Heart right ventricle (tissue), 16 donors: ENCODE measurements at regions not wholly inside any gene's neighbourhood (a gene's known extent, or its start where the extent isn't known, plus 50 kb on each side); places are given as distances from the start of the nearest gene placed in this dataset.

Experiments used
- ATAC-seq, 8 donors: fragments of 200-7000 bp; cut with Tn5 transposase; one replicate each; pipeline ENCODE4 v1.9.1; 2020; ENCODE audit warnings: mild to moderate bottlenecking in 8 of 8, moderate library complexity in 8 of 8, moderate number of reproducible peaks in 1 of 8
- DNase-seq, 2 donors: peaks; one replicate each; pipeline ENCODE4 v3.0.0-alpha.2; 2020
- H3K27ac ChIP-seq, 10 donors: fragments of 200-600 bp; sonication (generic) in 2 of 10; one replicate each; pipeline versions ENCODE4 v1.5.0 to v1.8.0; 2020 to 2022; ENCODE audit warnings: mild to moderate bottlenecking in 3 of 10
- H3K27me3 ChIP-seq, 7 donors: fragments of 200-600 bp; one replicate each; pipeline ENCODE4 v1.8.0; 2021 to 2022; ENCODE audit warnings: mild to moderate bottlenecking in 2 of 7
- H3K36me3 ChIP-seq, 9 donors: fragments of 200-600 bp; sonication (generic) in 1 of 9; one replicate each; pipeline versions ENCODE4 v1.5.0 to v1.8.0; 2020 to 2022; ENCODE audit warnings: mild to moderate bottlenecking in 2 of 9
- H3K4me1 ChIP-seq, 9 donors: fragments of 200-600 bp; sonication (generic) in 1 of 9; one replicate each; pipeline versions ENCODE4 v1.5.0 to v1.8.0; 2020 to 2022; ENCODE audit warnings: mild to moderate bottlenecking in 4 of 9
- H3K4me3 ChIP-seq, 10 donors: fragments of 200-600 bp; sonication (generic) in 2 of 10; one replicate each; pipeline versions ENCODE4 v1.5.0 to v1.8.0; 2020 to 2022; ENCODE audit warnings: mild to moderate bottlenecking in 7 of 10, moderate library complexity in 2 of 10
- H3K9me3 ChIP-seq, 11 donors: fragments of 200-600 bp in 10 of 11; sonication (generic) in 2 of 11; one replicate each; pipeline versions ENCODE4 v1.5.0 to v1.8.0; 2013 to 2022; ENCODE audit warnings: mild to moderate bottlenecking in 2 of 11, control low read depth in 1 of 11, moderate library complexity in 1 of 11
- WGBS, 2 donors: extraction: QIAGEN DNeasy Blood & Tissue Kit; methylation state at CpG; one replicate each; pipeline ENCODE4 v1.1.7; 2013; ENCODE audit warnings: inconsistent platforms in 1 of 2; 5-methylcytosine and 5-hydroxymethylcytosine counted together
- intact Hi-C, 10 donors: fragments of 100-400 bp; cut with DNase I; formaldehyde crosslinking; loops; one replicate each; pipeline versions ENCODE4 v1.11.1 to v1.14.2; 2022
- TF ChIP-seq, protein P1 (sequence below), 9 donors: fragments of 200-600 bp; sonication (generic) in 2 of 9; IDR thresholded peaks; one replicate each; pipeline versions ENCODE4 v1.5.0 to v1.8.0; 2021 to 2022; ENCODE audit warnings: antibody characterized with exemption in 9 of 9, mild to moderate bottlenecking in 5 of 9, moderate library complexity in 1 of 9
- donor health status: Arrhythmogenic right ventricular cardiomyopathy.
- donor health status: ischemic (EF 13 %, LVEDD 7.1; RV severe dilation, severe dysfunction).
- donor health status: healthy with polysubstance abuse.
- donor health status: DM: no; HTN: yes; CAD: no.
- donor health status: DM: no; HTN: no; CAD: no.
- donor health status: ischemic (EF 25% LVEDD 6.9; RV normal size, moderate dysfunction).
- donor health status: ischemic (EF 25% LVEDD 5.7; RV mildly dilated, moderate dysfunction).
- donor health status: healthy.
- donor health status: DM: yes; HTN: yes; CAD: no.
- donor health status: Ischemic cardiomyopathy.
- donor health status: ischemic (EF 35%, LVEDD 5.7; RV mildly dilated, moderate dysfunction).
- donor health status: nonischemic (EF 11% LVEDD 7.7; RV severe dilation, severe dysfunction).
- donor health status: DM: yes; HTN: yes; CAD: no.
- donor health status: PGD.
- donor health status: ischemic (EF 29% LVEDD 5.4; RV normal size, mild dysfunction).
- donor health status: nonischemic (EF 23%, LVEDD 6.1; RV moderate dilation, normal function).

DNA sequence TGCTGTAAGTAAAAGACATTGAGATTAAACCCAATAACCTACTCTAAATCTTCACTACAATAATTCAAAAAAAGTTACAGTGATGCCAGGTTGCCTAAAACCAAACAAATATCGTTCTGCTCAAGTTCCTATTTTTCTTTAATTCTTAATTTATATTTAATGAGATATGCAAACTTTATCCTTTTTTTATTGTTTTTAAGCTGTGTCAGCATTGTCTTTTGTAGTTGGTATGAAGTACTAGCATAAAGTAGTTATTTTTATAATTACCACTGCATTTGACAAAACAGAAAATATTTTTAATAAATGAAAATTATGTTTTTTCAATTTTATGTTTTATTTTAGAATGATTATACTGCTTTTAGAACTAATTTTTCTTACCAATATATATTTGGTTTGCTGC, 1431.1 kb upstream of the PCDH7 start:
- H3K4me3 ChIP-seq: no peak overlapping the region
- TF ChIP-seq, protein P1, sequence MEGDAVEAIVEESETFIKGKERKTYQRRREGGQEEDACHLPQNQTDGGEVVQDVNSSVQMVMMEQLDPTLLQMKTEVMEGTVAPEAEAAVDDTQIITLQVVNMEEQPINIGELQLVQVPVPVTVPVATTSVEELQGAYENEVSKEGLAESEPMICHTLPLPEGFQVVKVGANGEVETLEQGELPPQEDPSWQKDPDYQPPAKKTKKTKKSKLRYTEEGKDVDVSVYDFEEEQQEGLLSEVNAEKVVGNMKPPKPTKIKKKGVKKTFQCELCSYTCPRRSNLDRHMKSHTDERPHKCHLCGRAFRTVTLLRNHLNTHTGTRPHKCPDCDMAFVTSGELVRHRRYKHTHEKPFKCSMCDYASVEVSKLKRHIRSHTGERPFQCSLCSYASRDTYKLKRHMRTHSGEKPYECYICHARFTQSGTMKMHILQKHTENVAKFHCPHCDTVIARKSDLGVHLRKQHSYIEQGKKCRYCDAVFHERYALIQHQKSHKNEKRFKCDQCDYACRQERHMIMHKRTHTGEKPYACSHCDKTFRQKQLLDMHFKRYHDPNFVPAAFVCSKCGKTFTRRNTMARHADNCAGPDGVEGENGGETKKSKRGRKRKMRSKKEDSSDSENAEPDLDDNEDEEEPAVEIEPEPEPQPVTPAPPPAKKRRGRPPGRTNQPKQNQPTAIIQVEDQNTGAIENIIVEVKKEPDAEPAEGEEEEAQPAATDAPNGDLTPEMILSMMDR (IDR thresholded peaks at IDR 0.05): no peak
- H3K27ac ChIP-seq: no peak overlapping the region
- H3K9me3 ChIP-seq: peaks cover 0 to 9% (median 0%) of the 10 kb centered on the region in 11 donors
- H3K27me3 ChIP-seq: no peaks in the 10 kb centered on the region
- DNase-seq (no peak), ATAC-seq (no peak)
- WGBS, 2 donors: 82 to 83% methylated on average over 1 of the region's 1 CpG
- intact Hi-C loops: no loop called here
- H3K36me3 ChIP-seq: no peaks in the 10 kb centered on the region
- no peaks in the 10 kb centered on the region for H3K4me1 ChIP-seq

DNA sequence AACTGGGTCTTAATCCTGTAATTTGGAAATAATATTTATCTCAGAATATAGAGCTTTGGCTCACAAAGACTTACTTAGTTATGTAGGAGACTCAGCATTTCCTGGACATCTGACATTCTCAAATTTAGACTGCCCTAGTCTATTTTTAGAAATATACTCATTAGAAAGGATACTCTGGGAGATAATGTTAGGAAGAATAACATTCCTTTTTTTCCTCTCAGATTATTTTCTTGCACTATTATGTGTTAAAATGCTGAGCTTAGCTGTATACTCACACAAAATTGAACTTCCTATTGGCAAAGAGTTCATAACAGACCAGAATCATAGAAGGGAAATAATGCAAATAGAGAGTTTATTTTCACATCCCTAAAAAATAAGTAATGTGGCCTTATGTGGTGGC, 1424.9 kb upstream of the PCDH7 start:
- H3K36me3 ChIP-seq: no peaks in the 10 kb centered on the region
- H3K27me3 ChIP-seq: no peaks in the 10 kb centered on the region
- TF ChIP-seq, protein P1 (IDR thresholded peaks at IDR 0.05): no peak
- intact Hi-C loops: no loop called here
- H3K4me3 ChIP-seq: no peak overlapping the region
- H3K27ac ChIP-seq: no peak overlapping the region
- peaks cover 0 to 8% (median 0%) of the 10 kb centered on the region in 9 donors for H3K4me1 ChIP-seq
- no peak for DNase-seq
- H3K9me3 ChIP-seq: peaks cover 0 to 9% (median 0%) of the 10 kb centered on the region in 11 donors
- no peak for ATAC-seq

DNA sequence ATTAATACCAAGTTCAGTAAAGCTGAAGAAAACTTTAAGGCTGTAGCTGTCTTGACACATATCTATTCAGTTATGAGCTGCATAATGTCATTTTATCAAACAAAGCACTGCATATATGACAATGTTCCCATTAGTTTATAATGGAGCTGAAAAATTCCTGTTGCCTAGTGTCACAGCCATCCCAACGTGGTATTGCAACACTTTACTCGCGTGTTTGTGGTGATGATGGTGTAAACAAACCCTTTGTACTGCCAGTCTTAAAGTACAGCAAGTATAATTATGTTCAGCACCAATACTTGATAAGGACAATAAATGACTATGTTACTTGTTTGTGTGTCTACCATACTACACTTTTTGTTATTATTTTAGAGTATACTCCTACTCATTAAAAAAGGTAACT, 1415.6 kb upstream of the PCDH7 start:
- Histone ChIP-seq H3K36me3 (no peaks in the 10 kb centered on the region), H3K4me1 (no peaks in the 10 kb centered on the region), H3K27me3 (no peaks in the 10 kb centered on the region), H3K27ac (no peak overlapping the region), H3K9me3 (no peaks in the 10 kb centered on the region), H3K4me3 (no peak overlapping the region)
- TF ChIP-seq, protein P1 (IDR thresholded peaks at IDR 0.05): no peak
- ATAC-seq (no peak), DNase-seq (no peak)
- intact Hi-C loops: no loop called here
- 85 to 88% methylated on average over 3 of the region's 3 CpGs for WGBS, 2 donors

DNA sequence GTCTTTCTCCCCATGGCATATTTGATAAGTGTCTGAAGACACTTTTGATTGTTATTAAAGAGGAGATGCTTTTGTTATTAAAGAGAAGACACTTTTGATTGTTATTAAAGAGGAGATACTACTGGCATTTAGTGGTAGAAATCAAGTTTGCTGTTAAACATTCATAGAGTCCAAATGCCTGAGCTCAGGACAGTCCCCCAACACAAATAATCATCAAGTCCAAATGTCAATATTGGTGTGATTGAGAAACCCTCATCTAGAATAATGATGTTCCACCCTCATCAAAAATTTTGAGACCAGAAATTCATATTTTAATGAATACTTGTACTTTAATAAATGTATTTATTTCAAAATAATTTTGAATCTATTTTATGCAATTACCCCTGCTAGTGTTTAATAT, 1412.9 kb upstream of the PCDH7 start:
- TF ChIP-seq, protein P1 (IDR thresholded peaks at IDR 0.05): no peak
- Histone ChIP-seq H3K27ac (no peak overlapping the region), H3K4me1 (no peaks in the 10 kb centered on the region), H3K27me3 (no peaks in the 10 kb centered on the region), H3K4me3 (no peak overlapping the region), H3K36me3 (no peaks in the 10 kb centered on the region), H3K9me3 (no peaks in the 10 kb centered on the region)
- ATAC-seq (no peak), DNase-seq (no peak)
- intact Hi-C loops: no loop called here

DNA sequence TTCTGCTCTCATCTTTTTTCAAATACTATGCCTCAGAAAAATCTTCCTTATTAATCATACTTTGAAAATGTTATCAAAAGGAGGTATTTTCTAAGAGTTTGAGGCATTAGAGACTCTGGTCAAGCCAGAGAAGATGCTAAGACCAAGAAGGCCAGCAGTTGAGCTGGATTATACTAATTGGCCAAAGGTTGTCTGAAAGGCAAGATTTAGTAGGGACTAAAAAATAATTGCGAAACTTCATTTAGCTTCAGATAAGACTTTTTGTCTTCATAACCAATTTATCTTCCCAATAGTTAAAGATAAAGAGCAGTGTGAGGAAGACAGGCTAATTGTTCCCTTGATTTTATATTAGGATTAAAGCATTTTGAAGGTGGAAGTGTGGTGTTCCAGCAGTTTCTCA, 1412.4 kb upstream of the PCDH7 start:
- Histone ChIP-seq H3K27me3 (no peaks in the 10 kb centered on the region), H3K27ac (no peak overlapping the region), H3K9me3 (no peaks in the 10 kb centered on the region), H3K4me1 (no peaks in the 10 kb centered on the region), H3K36me3 (no peaks in the 10 kb centered on the region), H3K4me3 (no peak overlapping the region)
- 90 to 95% methylated on average over 1 of the region's 1 CpG for WGBS, 2 donors
- ATAC-seq (no peak), DNase-seq (no peak)
- intact Hi-C loops: no loop called here
- TF ChIP-seq, protein P1 (IDR thresholded peaks at IDR 0.05): no peak
